ENCODE measurements at regions not wholly inside any gene's neighbourhood (a gene's known extent, or its start where the extent isn't known, plus 50 kb on each side); places are given as distances from the start of the nearest gene placed in this dataset.

DNA sequence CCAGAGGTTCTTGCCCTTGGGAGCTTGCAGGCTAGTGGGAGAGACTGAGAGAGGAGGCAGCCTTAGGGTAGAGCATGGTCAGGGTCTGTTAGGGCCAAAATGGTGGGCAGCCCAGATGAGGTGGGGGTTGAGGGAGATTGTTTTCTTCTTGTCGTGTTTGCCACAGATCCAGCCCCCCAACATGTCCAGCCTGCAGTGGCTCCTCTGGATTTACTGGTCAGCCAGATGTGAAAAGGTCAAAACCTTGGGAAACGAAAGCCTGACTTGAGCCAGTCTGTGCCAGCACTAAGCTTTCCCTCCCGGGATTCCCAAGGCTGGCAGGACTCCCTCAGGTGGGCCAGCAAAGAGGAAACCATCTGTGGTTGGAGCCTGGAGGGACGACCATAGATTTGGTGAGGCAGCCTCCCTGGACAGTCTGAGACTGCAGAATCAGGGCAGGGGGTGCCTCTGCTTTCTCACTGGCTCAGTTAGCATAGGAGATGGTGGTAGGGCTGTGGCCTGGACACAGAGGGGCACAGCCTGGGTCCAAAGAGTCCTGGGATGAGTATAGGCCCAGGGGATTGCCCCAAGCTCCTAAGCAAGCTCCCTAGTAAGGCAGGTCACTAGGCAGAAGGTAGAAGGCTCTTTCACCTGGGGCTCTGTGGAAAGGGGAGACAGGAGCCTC lies 51.2 kb upstream of the PRR23C start:
- Histone ChIP-seq H3K4me1 (no peaks in the 10 kb centered on the region), H3K79me2 (no peaks in the 10 kb centered on the region), H2AFZ (no peak overlapping the region), H3K27ac (no peak overlapping the region), H3K27me3 (ENCODE audit: control insufficient read depth, insufficient read depth, low read length) (no peaks in the 10 kb centered on the region), H3K4me3 (ENCODE audit: low read depth, low read length) (no peak overlapping the region), H3K9ac (no peak overlapping the region), H3K9me3 (ENCODE audit: control insufficient read depth, low read length) (no peaks in the 10 kb centered on the region), H3K4me2 (ENCODE audit: low read length) (no peak overlapping the region), H3K36me3 (ENCODE audit: control insufficient read depth, insufficient read depth, low read length) (no peaks in the 10 kb centered on the region)
- TF ChIP-seq, protein P1, sequence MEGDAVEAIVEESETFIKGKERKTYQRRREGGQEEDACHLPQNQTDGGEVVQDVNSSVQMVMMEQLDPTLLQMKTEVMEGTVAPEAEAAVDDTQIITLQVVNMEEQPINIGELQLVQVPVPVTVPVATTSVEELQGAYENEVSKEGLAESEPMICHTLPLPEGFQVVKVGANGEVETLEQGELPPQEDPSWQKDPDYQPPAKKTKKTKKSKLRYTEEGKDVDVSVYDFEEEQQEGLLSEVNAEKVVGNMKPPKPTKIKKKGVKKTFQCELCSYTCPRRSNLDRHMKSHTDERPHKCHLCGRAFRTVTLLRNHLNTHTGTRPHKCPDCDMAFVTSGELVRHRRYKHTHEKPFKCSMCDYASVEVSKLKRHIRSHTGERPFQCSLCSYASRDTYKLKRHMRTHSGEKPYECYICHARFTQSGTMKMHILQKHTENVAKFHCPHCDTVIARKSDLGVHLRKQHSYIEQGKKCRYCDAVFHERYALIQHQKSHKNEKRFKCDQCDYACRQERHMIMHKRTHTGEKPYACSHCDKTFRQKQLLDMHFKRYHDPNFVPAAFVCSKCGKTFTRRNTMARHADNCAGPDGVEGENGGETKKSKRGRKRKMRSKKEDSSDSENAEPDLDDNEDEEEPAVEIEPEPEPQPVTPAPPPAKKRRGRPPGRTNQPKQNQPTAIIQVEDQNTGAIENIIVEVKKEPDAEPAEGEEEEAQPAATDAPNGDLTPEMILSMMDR (IDR thresholded peaks at IDR 0.05), result no peak

DNA sequence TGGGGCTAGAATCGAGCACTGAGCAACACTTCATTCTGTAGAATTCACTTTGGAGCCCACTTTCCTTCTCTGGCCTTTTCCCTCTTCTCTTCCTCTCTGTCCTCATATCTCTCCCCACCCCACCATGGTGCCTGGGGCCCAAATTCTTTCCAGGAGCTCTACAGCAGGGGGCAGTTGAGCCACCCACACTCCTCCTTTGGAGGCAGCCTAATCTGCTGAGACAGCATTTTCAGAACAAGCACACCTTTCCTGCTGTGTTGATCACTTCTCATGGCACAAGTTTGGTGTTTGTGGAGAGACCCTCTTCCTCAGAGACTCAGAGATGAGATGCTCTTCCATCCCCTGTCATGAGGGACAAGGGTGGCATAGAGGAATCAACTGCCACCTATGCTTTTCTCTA lies 52.0 kb upstream of the PRR23C start:
- no peaks in the 10 kb centered on the region for H3K9me3 ChIP-seq (ENCODE audit: control insufficient read depth, low read length)
- no peaks in the 10 kb centered on the region for H3K27me3 ChIP-seq (ENCODE audit: control insufficient read depth, insufficient read depth, low read length)
- H3K4me2 ChIP-seq (ENCODE audit: low read length), result no peak overlapping the region
- H3K36me3 ChIP-seq (ENCODE audit: control insufficient read depth, insufficient read depth, low read length), result no peaks in the 10 kb centered on the region
- H3K4me1 ChIP-seq, result no peaks in the 10 kb centered on the region
- H3K27ac ChIP-seq, result no peak overlapping the region
- no peaks in the 10 kb centered on the region for H3K79me2 ChIP-seq
- TF ChIP-seq, protein P1 (IDR thresholded peaks at IDR 0.05), result no peak
- no peak overlapping the region for H2AFZ ChIP-seq
- H3K9ac ChIP-seq, result no peak overlapping the region
- no peak overlapping the region for H3K4me3 ChIP-seq (ENCODE audit: low read depth, low read length)

DNA sequence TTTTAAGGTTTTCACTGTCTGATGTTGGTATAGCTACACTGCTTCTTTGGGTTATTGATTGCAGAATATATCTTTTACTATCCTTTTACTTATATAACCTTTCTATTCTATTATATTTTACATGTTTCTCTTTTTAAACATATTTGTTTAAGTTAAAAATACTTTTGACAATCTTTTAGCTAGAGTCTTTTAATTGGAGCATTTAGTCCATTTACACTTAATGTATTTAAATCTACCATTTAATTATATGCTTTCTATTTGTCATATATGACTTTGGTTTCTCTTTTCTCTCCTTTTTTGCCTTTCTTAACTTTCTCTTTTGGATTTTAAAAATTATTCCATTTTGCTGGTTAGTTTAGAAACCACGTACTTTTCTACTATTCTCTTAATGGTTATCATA lies 53.7 kb upstream of the PRR23C start:
- Histone ChIP-seq H3K27me3 (ENCODE audit: control insufficient read depth, insufficient read depth, low read length) (no peaks in the 10 kb centered on the region), H3K4me2 (ENCODE audit: low read length) (no peak overlapping the region), H2AFZ (no peak overlapping the region), H3K9ac (no peak overlapping the region), H3K27ac (no peak overlapping the region), H3K36me3 (ENCODE audit: control insufficient read depth, insufficient read depth, low read length) (no peaks in the 10 kb centered on the region), H3K79me2 (no peaks in the 10 kb centered on the region), H3K4me1 (no peaks in the 10 kb centered on the region), H3K4me3 (ENCODE audit: low read depth, low read length) (no peak overlapping the region), H3K9me3 (ENCODE audit: control insufficient read depth, low read length) (no peaks in the 10 kb centered on the region)
- TF ChIP-seq, protein P1 (IDR thresholded peaks at IDR 0.05), result no peak

DNA sequence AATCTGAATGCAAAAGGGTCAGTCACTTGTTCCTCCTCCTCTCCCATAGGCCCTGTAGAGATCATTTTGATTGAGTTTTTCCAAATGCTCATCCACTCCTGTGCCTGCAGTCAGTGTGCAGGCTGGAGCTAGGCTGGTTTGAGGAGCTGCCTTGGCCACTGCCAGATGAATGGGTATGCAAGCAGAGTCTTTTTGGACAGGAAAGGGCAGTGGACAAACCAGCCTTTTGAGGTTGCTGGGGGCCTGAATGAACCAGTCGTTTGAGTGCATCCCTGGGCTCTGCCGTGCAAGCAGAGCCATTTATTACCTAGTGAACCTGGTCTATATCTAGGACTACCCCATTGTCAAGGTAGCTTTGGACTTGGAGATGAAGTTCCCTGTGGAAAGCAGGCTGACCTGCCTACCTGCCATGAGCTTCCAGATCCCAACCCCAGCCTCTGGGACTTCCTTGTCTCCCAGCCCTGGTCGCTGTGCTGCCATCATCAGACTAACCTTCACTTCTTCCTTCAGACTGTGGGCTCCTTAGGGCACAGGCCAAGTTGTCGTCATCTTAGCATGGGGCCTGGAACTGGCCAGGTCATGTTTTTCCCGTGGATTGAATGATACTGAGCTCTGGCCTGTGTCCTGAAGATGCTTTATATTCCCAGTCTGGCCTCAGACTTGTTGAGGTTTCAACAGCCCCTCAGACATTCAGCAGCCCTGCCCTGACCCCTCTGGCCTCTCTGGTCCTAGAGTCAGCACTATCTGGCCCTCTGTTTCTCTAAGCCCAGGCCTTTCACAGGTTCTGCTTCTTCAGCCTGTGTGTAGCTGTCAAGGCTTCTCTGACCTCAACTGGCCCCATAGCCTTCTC lies 55.5 kb upstream of the PRR23C start:
- TF ChIP-seq, protein P1 (IDR thresholded peaks at IDR 0.05), result no peak
- Histone ChIP-seq H3K4me2 (ENCODE audit: low read length) (no peak overlapping the region), H3K4me1 (no peaks in the 10 kb centered on the region), H3K27ac (no peak overlapping the region), H3K4me3 (ENCODE audit: low read depth, low read length) (no peak overlapping the region), H3K27me3 (ENCODE audit: control insufficient read depth, insufficient read depth, low read length) (no peaks in the 10 kb centered on the region), H2AFZ (no peak overlapping the region), H3K9me3 (ENCODE audit: control insufficient read depth, low read length) (no peaks in the 10 kb centered on the region), H3K79me2 (no peaks in the 10 kb centered on the region), H3K36me3 (ENCODE audit: control insufficient read depth, insufficient read depth, low read length) (no peaks in the 10 kb centered on the region), H3K9ac (no peak overlapping the region)

Measured in parathyroid adenoma (tissue), 2 donors.